HCT116 (cell line): ENCODE measurements at regions not wholly inside any gene's neighbourhood (a gene's known extent, or its start where the extent isn't known, plus 50 kb on each side); places are given as distances from the start of the nearest gene placed in this dataset.

Experiments used
- ATAC-seq: fragments of 200-7000 bp; cut with Tn5 transposase; 2 replicates; pipeline ENCODE4 v1.9.1; 2020; ENCODE audit warnings: mild to moderate bottlenecking, moderate library complexity
- BruUV-seq: library from RNA; stranded (reverse); fragments of 400-500 nt; replicated peaks from 2 replicates; lab custom pipeline; 2021; lab: Mats Ljungman, UMichigan
- CTCF ChIA-PET: fragments of 300-600 bp; sonication (Branson Sonifier 250); formaldehyde crosslinking; loops from one replicate; lab custom pipeline; 2021; ENCODE audit warnings: antibody characterized with exemption; lab: Charles Lee
- POLR2A ChIA-PET: fragments of 300-600, 350-600 bp; sonication (Branson Sonifier 250); formaldehyde crosslinking; loops from one replicate; lab custom pipeline; 2021; ENCODE audit warnings: antibody characterized with exemption; lab: Charles Lee
- RAD21 ChIA-PET, 2 experiments: fragments of 300-600 bp; sonication (Branson Sonifier 250); formaldehyde crosslinking; loops; one replicate each; lab custom pipeline; 2023; ENCODE audit warnings: low total read pairs in 2 of 2; ENCODE audit not compliant: uncharacterized antibody in 2 of 2, unreplicated experiment in 2 of 2, low non-redundant PET in 1 of 2; lab: Charles Lee
- DNase-seq: peaks from one replicate; pipeline ENCODE4 v3.0.0-alpha.2; 2010; ENCODE audit warnings: low read depth, low spot score
- H2AFZ ChIP-seq: fragments of 200-600 bp; shearing (Covaris generic), sonication (generic); 2 replicates; pipeline ENCODE4 v1.6.1; 2017; ENCODE audit warnings: low read depth, mixed run types, mixed read lengths, antibody characterized with exemption, low read length; ENCODE audit not compliant: poor library complexity, severe bottlenecking
- H3K27ac ChIP-seq: 2 replicates; pipeline ENCODE4 v1.5.1; 2012; ENCODE audit warnings: low read depth, low read length
- H3K27me3 ChIP-seq: fragments of 200-600 bp; sonication (generic); 2 replicates; pipeline ENCODE4 v1.6.1; 2016; ENCODE audit warnings: mixed run types, low read length, mixed read lengths; ENCODE audit not compliant: insufficient read depth
- H3K36me3 ChIP-seq, 2 experiments: fragments of 200-500 bp in 1 of 2; fragments of 200-600 bp in 1 of 2; sonication (Bioruptor generic) in 1 of 2; sonication (generic) in 1 of 2; 2 replicates each; pipeline versions ENCODE4 v1.5.1 to v1.6.1; 2014 to 2016; ENCODE audit warnings: low read length in 2 of 2, inconsistent platforms in 1 of 2, mixed read lengths in 1 of 2, mixed run types in 1 of 2; ENCODE audit not compliant: insufficient read depth in 2 of 2, control insufficient read depth in 1 of 2
- H3K4me1 ChIP-seq, 2 experiments: fragments of 200-600 bp in 1 of 2; sonication (generic) in 1 of 2; 2 replicates each; pipeline versions ENCODE4 v1.5.1 to v1.6.1; 2012 to 2017; ENCODE audit warnings: low read length in 2 of 2, inconsistent platforms in 1 of 2, mild to moderate bottlenecking in 1 of 2, mixed read lengths in 1 of 2, mixed run types in 1 of 2, moderate library complexity in 1 of 2; ENCODE audit not compliant: insufficient read depth in 2 of 2, control insufficient read depth in 1 of 2
- H3K4me2 ChIP-seq: fragments of 200-600 bp; sonication (generic); 2 replicates; pipeline ENCODE4 v1.6.1; 2017; ENCODE audit warnings: mixed run types, low read length, mixed read lengths
- H3K4me3 ChIP-seq, 2 experiments: fragments of 200-600 bp in 1 of 2; sonication (generic) in 1 of 2; replicated peaks in 1 of 2; 2 replicates each; pipeline ENCODE4 v1.5.1; 2011 to 2016; ENCODE audit warnings: low read length in 2 of 2, control low read depth in 1 of 2, low read depth in 1 of 2, mild to moderate bottlenecking in 1 of 2, mixed read lengths in 1 of 2, mixed run types in 1 of 2
- H3K79me2 ChIP-seq: fragments of 200-600 bp; sonication (generic); 2 replicates; pipeline ENCODE4 v1.6.1; 2017; ENCODE audit warnings: mild to moderate bottlenecking, mixed run types, low read length, moderate library complexity, mixed read lengths; ENCODE audit not compliant: insufficient read depth
- H3K9ac ChIP-seq: fragments of 200-600 bp; sonication (generic); 2 replicates; pipeline ENCODE4 v1.6.1; 2016; ENCODE audit warnings: low read length, mixed read lengths
- H3K9me2 ChIP-seq: fragments of 200-600 bp; sonication (generic), shearing (Covaris generic); 2 replicates; pipeline ENCODE4 v1.6.1; 2017; ENCODE audit warnings: mixed run types, mild to moderate bottlenecking, moderate library complexity; ENCODE audit not compliant: insufficient read depth
- H3K9me3 ChIP-seq, 2 experiments: fragments of 200-500 bp in 1 of 2; fragments of 200-600 bp in 1 of 2; sonication (Bioruptor generic) in 1 of 2; sonication (generic) in 1 of 2; 2 replicates each; pipeline ENCODE4 v1.6.1; 2014 to 2017; ENCODE audit warnings: low read length in 2 of 2, mixed read lengths in 2 of 2, inconsistent platforms in 1 of 2, low read depth in 1 of 2, mild to moderate bottlenecking in 1 of 2, mixed run types in 1 of 2, moderate library complexity in 1 of 2; ENCODE audit not compliant: control insufficient read depth in 1 of 2, insufficient read depth in 1 of 2
- H4K20me1 ChIP-seq: fragments of 200-600 bp; sonication (generic), shearing (Covaris generic); 2 replicates; pipeline ENCODE4 v1.6.1; 2017; ENCODE audit warnings: mixed run types, mild to moderate bottlenecking, moderate library complexity; ENCODE audit not compliant: insufficient read depth
- CBX3 ChIP-seq: IDR thresholded peaks from 2 replicates; pipeline ENCODE4 v1.6.1; 2012; ENCODE audit warnings: low read depth
- CEBPB ChIP-seq: IDR thresholded peaks from 2 replicates; pipeline ENCODE4 v1.6.1; 2012; ENCODE audit warnings: low read depth
- ELF1 ChIP-seq: IDR thresholded peaks from 2 replicates; pipeline ENCODE4 v1.6.1; 2012; ENCODE audit warnings: low read depth, borderline replicate concordance
- EZH2phosphoT487 ChIP-seq: fragments of 200-600 bp; IDR thresholded peaks from 2 replicates; pipeline ENCODE4 v1.6.1; 2018; ENCODE audit warnings: antibody characterized with exemption, borderline replicate concordance
- FOSL1 ChIP-seq: IDR thresholded peaks from 2 replicates; pipeline ENCODE4 v1.6.1; 2012; ENCODE audit warnings: low read depth
- RAD21 ChIP-seq: IDR thresholded peaks from 2 replicates; pipeline ENCODE4 v1.6.1; 2012; ENCODE audit warnings: low read depth, mild to moderate bottlenecking
- REST ChIP-seq: IDR thresholded peaks from 2 replicates; pipeline ENCODE4 v1.6.1; 2012; ENCODE audit warnings: low read depth
- SIN3A ChIP-seq: IDR thresholded peaks from 2 replicates; pipeline ENCODE4 v1.6.1; 2012; ENCODE audit warnings: low read depth
- SP1 ChIP-seq: IDR thresholded peaks from 2 replicates; pipeline ENCODE4 v1.6.1; 2012; ENCODE audit warnings: low read depth
- TCF7L2 ChIP-seq: IDR thresholded peaks from 2 replicates; pipeline ENCODE4 v1.7.0; 2011; ENCODE audit warnings: borderline replicate concordance, inconsistent platforms; ENCODE audit not compliant: insufficient read depth, insufficient read length; ENCODE audit errors: extremely low read depth
- YY1 ChIP-seq: IDR thresholded peaks from 2 replicates; pipeline ENCODE4 v1.6.1; 2011; ENCODE audit warnings: low read length, low read depth, moderate library complexity, mild to moderate bottlenecking; ENCODE audit not compliant: insufficient replicate concordance; ENCODE audit errors: extremely low read depth
- ZFX ChIP-seq: fragments of 450-650 bp; IDR thresholded peaks from 2 replicates; pipeline ENCODE4 v1.6.1; 2017
- intact Hi-C: fragments of 100-400 bp; cut with micrococcal nuclease; formaldehyde crosslinking; loops from 2 replicates; pipeline ENCODE4 v1.10.0; 2022

- Histone ChIP-seq H3K9me3 (no peaks in the 10 kb centered on the region), H4K20me1 (no peaks in the 10 kb centered on the region), H3K4me1 (no peaks in the 10 kb centered on the region), H3K79me2 (no peaks in the 10 kb centered on the region), H3K4me2 (no peak overlapping the region), H3K4me3 (no peak overlapping the region), H3K9ac (no peak overlapping the region), H3K36me3 (no peaks in the 10 kb centered on the region), H3K27ac (no peak overlapping the region), H3K27me3 (no peaks in the 10 kb centered on the region), H3K9me2 (no peaks in the 10 kb centered on the region), H2AFZ (no peak overlapping the region)
- ATAC-seq: no peak
- ChIA-PET POLR2A (no interaction called here), RAD21 (no interaction called here), CTCF (no interaction called here)
- no TSS peak for BruUV-seq
- intact Hi-C loops: no loop called here
- DNase-seq: no peak
- no peak for TF ChIP-seq CEBPB
- TF ChIP-seq ELF1: no peak
- TF ChIP-seq SIN3A: no peak
- no peak for TF ChIP-seq REST
- TF ChIP-seq FOSL1: no peak
- TF ChIP-seq YY1: no peak
- TF ChIP-seq TCF7L2: no peak
- no peak for TF ChIP-seq RAD21
- TF ChIP-seq ZFX: no peak
- no peak for TF ChIP-seq SP1
- TF ChIP-seq EZH2phosphoT487: no peak
- TF ChIP-seq CBX3: no peak
Measured at GRCh38 chr12:127038152-127038551, 1228.8 kb upstream of the TMEM132C start.
